Activated CD4-positive, alpha-beta T cell treated with anti-CD3 and anti-CD28 coated beads for 36 hours (primary cell): ENCODE measurements at regions not wholly inside any gene's neighbourhood (a gene's known extent, or its start where the extent isn't known, plus 50 kb on each side); places are given as distances from the start of the nearest gene placed in this dataset.
A peak's percentile ranks its signal among the peaks of the same experiment; 100 is the strongest.

Experiments used
- ATAC-seq: fragments of 200-7000 bp; cut with Tn5 transposase; one replicate; pipeline ENCODE4 v1.10.0; 2021; ENCODE audit warnings: mild to moderate bottlenecking, moderate library complexity
- CTCF ChIA-PET: fragments of 350-600 bp; sonication (Branson Sonifier 250); formaldehyde crosslinking; loops from one replicate; lab custom pipeline; 2021; ENCODE audit warnings: antibody characterized with exemption; lab: Charles Lee
- POLR2A ChIA-PET: fragments of 350-600 bp; sonication (Branson Sonifier 250); formaldehyde crosslinking; loops from one replicate; lab custom pipeline; 2021; ENCODE audit warnings: antibody characterized with exemption, inconsistent platforms; lab: Charles Lee
- DNase-seq: peaks from one replicate; pipeline ENCODE4 v3.0.0-alpha.2; 2020
- H3K27ac Mint-ChIP-seq: one replicate; pipeline ENCODE4 v1.8.0; 2021; ENCODE audit warnings: mixed read lengths
- H3K27me3 Mint-ChIP-seq: one replicate; pipeline ENCODE4 v1.8.0; 2021; ENCODE audit warnings: mixed read lengths
- H3K36me3 Mint-ChIP-seq: one replicate; pipeline ENCODE4 v1.8.0; 2021; ENCODE audit warnings: low read depth, mixed read lengths
- H3K4me1 Mint-ChIP-seq: one replicate; pipeline ENCODE4 v1.8.0; 2021; ENCODE audit warnings: mixed read lengths
- H3K4me3 Mint-ChIP-seq: one replicate; pipeline ENCODE4 v1.8.0; 2021; ENCODE audit warnings: mild to moderate bottlenecking, moderate library complexity, mixed read lengths
- H3K9me3 Mint-ChIP-seq: one replicate; pipeline ENCODE4 v1.8.0; 2021; ENCODE audit warnings: low read depth, mixed read lengths
- intact Hi-C, 2 experiments: fragments of 100-400 bp; cut with DNase I in 1 of 2; cut with micrococcal nuclease in 1 of 2; formaldehyde crosslinking; loops; one replicate each; pipeline versions ENCODE4 v1.14.2 to v1.15.1; 2022 to 2024; cut with DNase I, micrococcal nuclease

GRCh38 chr14:89040080-89040459 is 215.6 kb downstream of the TTC8 start:
- ChIA-PET POLR2A (no interaction called here), CTCF (interaction anchor here (0.8 to 1.5 kb wide), 4 partner anchors 35 to 1056 kb away, joined by 3 read pairs; no protein-coding TSS in a partner anchor)
- Mint-ChIP-seq H3K4me1 (peaks cover 11% of the 10 kb centered on the region), H3K9me3 (peaks cover 2% of the 10 kb centered on the region), H3K4me3 (peak overlapping the region; percentile 59), H3K27ac (peak overlapping the region; percentile 81), H3K27me3 (peaks cover 23% of the 10 kb centered on the region), H3K36me3 (no peaks in the 10 kb centered on the region)
- no peak for DNase-seq
- peak; percentile 36 for ATAC-seq
- intact Hi-C loops = loop anchor here (1.0 to 10.0 kb wide), 10 partner anchors 137 to 875 kb away; no protein-coding TSS in a partner anchor

GRCh38 chr14:89040460-89041256 is 216.2 kb downstream of the TTC8 start:
- peaks cover 20% of the 10 kb centered on the region for H3K27me3 Mint-ChIP-seq
- ATAC-seq (peak; percentile 83), DNase-seq (peak; percentile 91)
- H3K9me3 Mint-ChIP-seq = peaks cover 2% of the 10 kb centered on the region
- H3K36me3 Mint-ChIP-seq = no peaks in the 10 kb centered on the region
- H3K4me1 Mint-ChIP-seq = peaks cover 11% of the 10 kb centered on the region
- H3K27ac Mint-ChIP-seq = peak overlapping the region; percentile 81
- ChIA-PET POLR2A (interaction anchor here (0.6 kb wide), 1 partner anchor 549 kb away, joined by 3 read pairs; no protein-coding TSS in a partner anchor), CTCF (interaction anchor here (0.6 to 2.0 kb wide), 13 partner anchors 13 to 896 kb away, joined by 3 to 12 read pairs (median 3); no protein-coding TSS in a partner anchor)
- intact Hi-C loops = loop anchor here (1.0 to 10.0 kb wide), 10 partner anchors 137 to 875 kb away; no protein-coding TSS in a partner anchor
- H3K4me3 Mint-ChIP-seq = peak overlapping the region; percentile 59

GRCh38 chr14:89041257-89041582 is 216.8 kb downstream of the TTC8 start:
- H3K4me3 Mint-ChIP-seq = no peak overlapping the region
- intact Hi-C loops = loop anchor here (2.0 to 10.0 kb wide), 7 partner anchors 136 to 860 kb away; no protein-coding TSS in a partner anchor
- DNase-seq = no peak

GRCh38 chr14:89042021-89042420 is 217.6 kb downstream of the TTC8 start:
- intact Hi-C loops = loop anchor here (5.0 to 10.0 kb wide), 4 partner anchors 135 to 580 kb away; no protein-coding TSS in a partner anchor
- H3K36me3 Mint-ChIP-seq = no peaks in the 10 kb centered on the region
- H3K4me1 Mint-ChIP-seq = peaks cover 11% of the 10 kb centered on the region
- DNase-seq = no peak
- ATAC-seq = no peak
- H3K27me3 Mint-ChIP-seq = peaks cover 16% of the 10 kb centered on the region
- no peak overlapping the region for H3K4me3 Mint-ChIP-seq
- ChIA-PET CTCF (interaction anchor here (1.2 to 2.0 kb wide), 7 partner anchors 14 to 878 kb away, joined by 3 to 12 read pairs (median 5); no protein-coding TSS in a partner anchor), POLR2A (interaction anchor here (0.7 kb wide), 1 partner anchor 167 kb away, joined by 4 read pairs; no protein-coding TSS in a partner anchor)
- H3K27ac Mint-ChIP-seq = no peak overlapping the region
- peaks cover 2% of the 10 kb centered on the region for H3K9me3 Mint-ChIP-seq

More at GRCh38 chr14:89041257-89041582, 216.8 kb downstream of the TTC8 start:
- Mint-ChIP-seq H3K36me3 (no peaks in the 10 kb centered on the region), H3K4me1 (peaks cover 11% of the 10 kb centered on the region), H3K9me3 (peaks cover 2% of the 10 kb centered on the region), H3K27me3 (peaks cover 20% of the 10 kb centered on the region), H3K27ac (no peak overlapping the region)
- ATAC-seq = no peak
- ChIA-PET CTCF (interaction anchor here (0.6 to 2.0 kb wide), 12 partner anchors 13 to 895 kb away, joined by 3 to 12 read pairs (median 3); no protein-coding TSS in a partner anchor), POLR2A (interaction anchor here (0.6 to 0.7 kb wide), 3 partner anchors 168 to 851 kb away, joined by 3 to 4 read pairs (median 3); no protein-coding TSS in a partner anchor)

GRCh38 chr14:89053303-89053702 is 228.9 kb downstream of the TTC8 start:
- Mint-ChIP-seq H3K9me3 (peaks cover 2% of the 10 kb centered on the region), H3K4me1 (peaks cover 4% of the 10 kb centered on the region), H3K36me3 (no peaks in the 10 kb centered on the region), H3K27ac (no peak overlapping the region), H3K27me3 (peaks cover 4% of the 10 kb centered on the region), H3K4me3 (no peak overlapping the region)
- no peak for ATAC-seq
- ChIA-PET CTCF (interaction anchor here (1.2 kb wide), 1 partner anchor 25 kb away, joined by 4 read pairs; no protein-coding TSS in a partner anchor), POLR2A (interaction anchor here (0.5 kb wide), 1 partner anchor 28 kb away, joined by 13 read pairs; no protein-coding TSS in a partner anchor)
- intact Hi-C loops = no loop called here
- no peak for DNase-seq

- Mint-ChIP-seq H3K9me3 (no peaks in the 10 kb centered on the region), H3K27me3 (peaks cover 2% of the 10 kb centered on the region), H3K36me3 (no peaks in the 10 kb centered on the region), H3K4me3 (no peak overlapping the region), H3K27ac (no peak overlapping the region), H3K4me1 (peaks cover 4% of the 10 kb centered on the region)
- intact Hi-C loops = no loop called here
- ChIA-PET CTCF (no interaction called here), POLR2A (no interaction called here)
- no peak for DNase-seq
- no peak for ATAC-seq
Observed at GRCh38 chr14:89056394-89056793, 231.9 kb downstream of the TTC8 start.

- no peaks in the 10 kb centered on the region for H3K9me3 Mint-ChIP-seq
- H3K27me3 Mint-ChIP-seq = peaks cover 4% of the 10 kb centered on the region
- peaks cover 4% of the 10 kb centered on the region for H3K4me1 Mint-ChIP-seq
- intact Hi-C loops = no loop called here
- H3K36me3 Mint-ChIP-seq = no peaks in the 10 kb centered on the region
- no peak for DNase-seq
- no peak for ATAC-seq
- ChIA-PET POLR2A (no interaction called here), CTCF (interaction anchor here (0.6 kb wide), 1 partner anchor 1317 kb away, joined by 3 read pairs; no protein-coding TSS in a partner anchor)
- H3K27ac Mint-ChIP-seq = no peak overlapping the region
- H3K4me3 Mint-ChIP-seq = no peak overlapping the region
Observed at GRCh38 chr14:89058697-89059096, 234.2 kb downstream of the TTC8 start.

- intact Hi-C loops = no loop called here
- ATAC-seq (no peak), DNase-seq (no peak)
- H3K4me3 Mint-ChIP-seq = no peak overlapping the region
- H3K9me3 Mint-ChIP-seq = no peaks in the 10 kb centered on the region
- peaks cover 8% of the 10 kb centered on the region for H3K27me3 Mint-ChIP-seq
- no peak overlapping the region for H3K27ac Mint-ChIP-seq
- CTCF ChIA-PET = no interaction called here
- peaks cover 4% of the 10 kb centered on the region for H3K4me1 Mint-ChIP-seq
- POLR2A ChIA-PET = no interaction called here
- H3K36me3 Mint-ChIP-seq = no peaks in the 10 kb centered on the region
Observed at GRCh38 chr14:89060191-89060590, 235.7 kb downstream of the TTC8 start.

- Mint-ChIP-seq H3K9me3 (no peaks in the 10 kb centered on the region), H3K27ac (no peak overlapping the region), H3K4me3 (no peak overlapping the region), H3K4me1 (peaks cover 2% of the 10 kb centered on the region), H3K36me3 (no peaks in the 10 kb centered on the region), H3K27me3 (peaks cover 8% of the 10 kb centered on the region)
- DNase-seq = no peak
- ChIA-PET CTCF (no interaction called here), POLR2A (no interaction called here)
- intact Hi-C loops = no loop called here
- ATAC-seq = no peak
Observed at GRCh38 chr14:89061696-89062095, 237.2 kb downstream of the TTC8 start.

GRCh38 chr14:89065879-89066278 is 241.4 kb downstream of the TTC8 start:
- CTCF ChIA-PET = interaction anchor here (0.9 to 1.4 kb wide), 3 partner anchors 24 to 85 kb away, joined by 3 to 4 read pairs (median 3); no protein-coding TSS in a partner anchor
- H3K4me1 Mint-ChIP-seq = peaks cover 15% of the 10 kb centered on the region

GRCh38 chr14:89067293-89067972 is 243.0 kb downstream of the TTC8 start:
- ATAC-seq = peak; percentile 95
- CTCF ChIA-PET = interaction anchor here (0.6 to 1.6 kb wide), 3 partner anchors 23 to 874 kb away, joined by 3 to 4 read pairs (median 3); no protein-coding TSS in a partner anchor
- POLR2A ChIA-PET = no interaction called here
- DNase-seq = peak; percentile 9
- no peaks in the 10 kb centered on the region for H3K36me3 Mint-ChIP-seq
- peaks cover 15% of the 10 kb centered on the region for H3K4me1 Mint-ChIP-seq
- no peaks in the 10 kb centered on the region for H3K9me3 Mint-ChIP-seq
- intact Hi-C loops = loop anchor here in 1 of 2 experiments (1.0 kb wide), 1 partner anchor 40 kb away; no protein-coding TSS in a partner anchor
- peaks cover 21% of the 10 kb centered on the region for H3K27me3 Mint-ChIP-seq
- no peak overlapping the region for H3K27ac Mint-ChIP-seq
- no peak overlapping the region for H3K4me3 Mint-ChIP-seq

More at GRCh38 chr14:89065879-89066278, 241.4 kb downstream of the TTC8 start:
- Mint-ChIP-seq H3K27me3 (peaks cover 16% of the 10 kb centered on the region), H3K36me3 (no peaks in the 10 kb centered on the region), H3K9me3 (no peaks in the 10 kb centered on the region), H3K27ac (no peak overlapping the region), H3K4me3 (no peak overlapping the region)
- ATAC-seq (no peak), DNase-seq (no peak)
- POLR2A ChIA-PET = interaction anchor here (0.7 kb wide), 1 partner anchor 455 kb away, joined by 3 read pairs; no protein-coding TSS in a partner anchor
- intact Hi-C loops = no loop called here
